Uterus (tissue), 3 donors: ENCODE measurements at regions not wholly inside any gene's neighbourhood (a gene's known extent, or its start where the extent isn't known, plus 50 kb on each side); places are given as distances from the start of the nearest gene placed in this dataset.

Experiments used
- DNase-seq, 2 donors: peaks; one replicate each; pipeline ENCODE4 v3.0.0-alpha.2; 2019 to 2020
- H3K27ac ChIP-seq, 2 donors: fragments of 200-600 bp; sonication (generic); 1 replicate in 1 of 2; 2 replicates in 1 of 2; pipeline ENCODE4 v1.5.1; 2016 to 2018
- H3K27me3 ChIP-seq, 2 donors: fragments of 200-600 bp; sonication (generic); one replicate each; pipeline ENCODE4 v1.5.1; 2018 to 2019; ENCODE audit warnings: control low read depth in 1 of 2
- H3K36me3 ChIP-seq, 2 donors: fragments of 200-600 bp; sonication (generic); one replicate each; pipeline ENCODE4 v1.5.1; 2019; ENCODE audit warnings: control low read depth in 1 of 2
- H3K4me1 ChIP-seq, 2 donors: fragments of 200-600 bp; sonication (generic); one replicate each; pipeline ENCODE4 v1.5.1; 2018 to 2019; ENCODE audit warnings: control low read depth in 1 of 2
- H3K4me3 ChIP-seq, 2 donors: fragments of 200-600 bp; sonication (generic); 1 replicate in 1 of 2; 2 replicates in 1 of 2; pipeline ENCODE4 v1.5.1; 2018 to 2019; ENCODE audit warnings: mild to moderate bottlenecking in 1 of 2
- H3K9me3 ChIP-seq, 2 donors: fragments of 200-600 bp; sonication (generic); one replicate each; pipeline ENCODE4 v1.5.1; 2019; ENCODE audit warnings: control low read depth in 1 of 2
- CTCF ChIP-seq, 4 experiments: fragments of 200-600 bp in 2 of 4; fragments of 450-650 bp in 2 of 4; sonication (generic) in 2 of 4; IDR thresholded peaks; one replicate each; pipeline ENCODE4 v1.5.1; 2016 to 2019; ENCODE audit warnings: antibody characterized with exemption in 4 of 4, mild to moderate bottlenecking in 2 of 4, moderate library complexity in 1 of 4
- POLR2A ChIP-seq, 2 donors: fragments of 450-650 bp; IDR thresholded peaks; one replicate each; pipeline ENCODE4 v1.6.1; 2016; ENCODE audit warnings: antibody characterized with exemption in 2 of 2, mild to moderate bottlenecking in 1 of 2, moderate library complexity in 1 of 2
- intact Hi-C: fragments of 100-400 bp; cut with DNase I; formaldehyde crosslinking; loops from one replicate; pipeline ENCODE4 v1.15.1; 2023; ENCODE audit warnings: low total_unique reads
- donor health status: DM: yes; HTN: yes; CAD: no.

DNA sequence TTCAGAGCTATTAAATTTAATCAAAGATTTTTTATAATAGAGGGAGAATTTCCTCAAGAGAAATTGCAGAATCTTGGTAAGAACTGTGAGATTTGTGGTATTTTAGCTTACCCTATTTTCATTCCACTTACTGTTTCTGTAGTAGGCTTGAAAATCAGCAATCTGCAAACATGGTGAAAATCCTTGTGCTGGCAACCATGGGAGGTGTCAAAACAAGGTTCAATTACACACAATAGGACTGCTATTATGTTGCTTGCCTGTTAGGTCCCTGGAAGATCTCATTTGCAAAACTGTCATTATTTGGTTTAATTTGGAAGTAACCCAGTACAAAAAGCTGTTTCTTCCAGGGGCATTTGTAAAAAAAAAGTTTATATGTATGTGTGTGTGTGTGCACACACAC is 662.8 kb upstream of the SLITRK6 start:
- no peaks in the 10 kb centered on the region for H3K4me1 ChIP-seq
- no peak for DNase-seq
- no peak overlapping the region for H3K4me3 ChIP-seq
- intact Hi-C loops: no loop called here
- no peak for TF ChIP-seq POLR2A (IDR thresholded peaks at IDR 0.05)
- no peak for TF ChIP-seq CTCF (IDR thresholded peaks at IDR 0.05)
- no peak overlapping the region for H3K27ac ChIP-seq
- H3K9me3 ChIP-seq: no peaks in the 10 kb centered on the region
- H3K27me3 ChIP-seq: no peaks in the 10 kb centered on the region
- no peaks in the 10 kb centered on the region for H3K36me3 ChIP-seq

DNA sequence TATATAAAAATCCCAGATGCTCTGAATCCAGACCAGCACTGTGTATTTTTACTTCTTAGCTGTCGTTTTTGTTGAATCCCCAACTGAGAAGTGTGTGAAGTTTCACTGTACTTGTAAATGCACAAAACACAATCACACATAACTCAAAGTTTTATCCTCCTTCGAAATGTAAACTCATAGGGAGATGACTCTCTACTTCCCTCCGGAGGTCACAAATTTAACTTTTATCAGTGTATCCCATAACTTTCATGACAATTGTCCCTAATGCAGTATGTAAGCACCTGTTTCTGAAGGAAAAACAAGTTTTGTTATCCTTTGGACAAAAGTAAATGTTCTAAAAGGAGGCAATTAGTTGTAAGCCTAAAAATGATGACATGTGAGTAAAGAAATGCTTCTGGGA is 665.0 kb upstream of the SLITRK6 start:
- no peak for TF ChIP-seq CTCF (IDR thresholded peaks at IDR 0.05)
- TF ChIP-seq POLR2A (IDR thresholded peaks at IDR 0.05): no peak
- no peak for DNase-seq
- Histone ChIP-seq H3K4me1 (no peaks in the 10 kb centered on the region), H3K9me3 (no peaks in the 10 kb centered on the region), H3K27me3 (no peaks in the 10 kb centered on the region), H3K36me3 (no peaks in the 10 kb centered on the region), H3K27ac (no peak overlapping the region), H3K4me3 (no peak overlapping the region)
- intact Hi-C loops: no loop called here

DNA sequence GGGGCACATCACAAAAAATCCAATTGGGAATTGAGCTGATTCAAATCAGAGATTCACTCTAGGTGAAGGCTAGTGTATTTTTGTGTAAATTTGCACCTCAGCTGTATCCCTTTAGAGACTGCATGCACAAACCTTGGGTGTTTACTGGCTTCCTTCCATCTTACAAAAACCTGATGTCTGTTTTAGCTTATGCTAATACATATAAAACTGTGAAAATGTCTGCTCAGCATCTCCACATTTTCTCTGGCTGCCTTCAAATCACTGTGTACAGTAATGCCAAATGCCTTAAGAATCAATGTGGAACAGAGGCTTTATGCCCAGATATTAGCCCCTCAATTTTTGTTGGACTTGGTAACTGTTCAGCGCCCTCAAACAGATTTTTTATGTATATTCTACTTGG is 675.8 kb upstream of the SLITRK6 start:
- no peak overlapping the region for H3K27ac ChIP-seq
- intact Hi-C loops: no loop called here
- H3K9me3 ChIP-seq: no peaks in the 10 kb centered on the region
- no peaks in the 10 kb centered on the region for H3K4me1 ChIP-seq
- no peak for DNase-seq
- H3K4me3 ChIP-seq: no peak overlapping the region
- no peaks in the 10 kb centered on the region for H3K36me3 ChIP-seq
- no peaks in the 10 kb centered on the region for H3K27me3 ChIP-seq
- no peak for TF ChIP-seq CTCF (IDR thresholded peaks at IDR 0.05)

DNA sequence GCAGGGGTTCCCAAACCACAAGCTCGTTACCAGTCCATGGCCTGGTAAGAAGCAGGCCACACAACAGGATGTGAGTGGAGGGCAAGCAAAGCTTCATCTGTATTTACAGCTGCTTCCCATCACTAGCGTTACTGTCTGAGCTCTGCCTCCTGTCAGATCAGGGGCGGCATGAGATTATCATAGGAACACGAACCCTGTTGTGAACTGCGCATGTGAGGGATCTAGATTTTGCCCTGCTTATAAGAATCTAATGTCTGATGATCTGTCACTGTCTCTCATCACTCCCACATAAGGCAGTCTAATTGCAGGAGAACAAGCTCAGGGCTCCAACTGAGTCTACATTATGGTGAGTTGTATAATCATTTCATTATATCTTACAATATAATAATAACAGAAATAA is 677.4 kb upstream of the SLITRK6 start:
- no peak for DNase-seq
- TF ChIP-seq POLR2A (IDR thresholded peaks at IDR 0.05) (no peak), CTCF (IDR thresholded peaks at IDR 0.05) (no peak)
- Histone ChIP-seq H3K4me1 (no peaks in the 10 kb centered on the region), H3K36me3 (no peaks in the 10 kb centered on the region), H3K9me3 (no peaks in the 10 kb centered on the region), H3K4me3 (no peak overlapping the region), H3K27me3 (no peaks in the 10 kb centered on the region), H3K27ac (no peak overlapping the region)
- intact Hi-C loops: no loop called here

GRCh38 chr13:86486582-86486981 is 687.4 kb upstream of the SLITRK6 start:
- intact Hi-C loops: no loop called here
- H3K4me3 ChIP-seq: no peak overlapping the region
- no peaks in the 10 kb centered on the region for H3K4me1 ChIP-seq
- no peaks in the 10 kb centered on the region for H3K27me3 ChIP-seq
- no peaks in the 10 kb centered on the region for H3K36me3 ChIP-seq
- H3K27ac ChIP-seq: no peak overlapping the region
- TF ChIP-seq CTCF (IDR thresholded peaks at IDR 0.05) (no peak), POLR2A (IDR thresholded peaks at IDR 0.05) (no peak)
- no peak for DNase-seq
- H3K9me3 ChIP-seq: no peaks in the 10 kb centered on the region
